SJSA1 (cell line): ENCODE measurements at regions not wholly inside any gene's neighbourhood (a gene's known extent, or its start where the extent isn't known, plus 50 kb on each side); places are given as distances from the start of the nearest gene placed in this dataset.
A peak's percentile ranks its signal among the peaks of the same experiment; 100 is the strongest.

Source experiments
- DNase-seq, 2 experiments: peaks; one replicate each; pipeline ENCODE4 v3.0.0-alpha.2; 2015 to 2020; ENCODE audit warnings: low spot score in 2 of 2, low read depth in 1 of 2
- H3K27ac ChIP-seq: fragments of 250-450 bp; sonication (Bioruptor Pico); 2 replicates; pipeline ENCODE4 v1.5.1; 2020; ENCODE audit warnings: mild to moderate bottlenecking, moderate library complexity
- H3K27me3 ChIP-seq: fragments of 250-450 bp; sonication (Bioruptor Pico); replicated peaks from 2 replicates; pipeline ENCODE4 v1.5.1; 2020; ENCODE audit warnings: mild to moderate bottlenecking, moderate library complexity
- H3K36me3 ChIP-seq: fragments of 250-450 bp; sonication (Bioruptor Pico); 2 replicates; pipeline ENCODE4 v1.5.1; 2020; ENCODE audit warnings: mild to moderate bottlenecking
- H3K4me1 ChIP-seq: fragments of 250-450 bp; sonication (Bioruptor Pico); replicated peaks from 2 replicates; pipeline ENCODE4 v1.6.1; 2021; ENCODE audit warnings: mild to moderate bottlenecking
- H3K4me3 ChIP-seq: fragments of 250-450 bp; sonication (Bioruptor Pico); 2 replicates; pipeline ENCODE4 v1.5.1; 2020; ENCODE audit warnings: mild to moderate bottlenecking
- H3K9me3 ChIP-seq: fragments of 250-450 bp; sonication (Bioruptor Pico); replicated peaks from 2 replicates; pipeline ENCODE4 v1.5.1; 2020; ENCODE audit warnings: mild to moderate bottlenecking

DNA sequence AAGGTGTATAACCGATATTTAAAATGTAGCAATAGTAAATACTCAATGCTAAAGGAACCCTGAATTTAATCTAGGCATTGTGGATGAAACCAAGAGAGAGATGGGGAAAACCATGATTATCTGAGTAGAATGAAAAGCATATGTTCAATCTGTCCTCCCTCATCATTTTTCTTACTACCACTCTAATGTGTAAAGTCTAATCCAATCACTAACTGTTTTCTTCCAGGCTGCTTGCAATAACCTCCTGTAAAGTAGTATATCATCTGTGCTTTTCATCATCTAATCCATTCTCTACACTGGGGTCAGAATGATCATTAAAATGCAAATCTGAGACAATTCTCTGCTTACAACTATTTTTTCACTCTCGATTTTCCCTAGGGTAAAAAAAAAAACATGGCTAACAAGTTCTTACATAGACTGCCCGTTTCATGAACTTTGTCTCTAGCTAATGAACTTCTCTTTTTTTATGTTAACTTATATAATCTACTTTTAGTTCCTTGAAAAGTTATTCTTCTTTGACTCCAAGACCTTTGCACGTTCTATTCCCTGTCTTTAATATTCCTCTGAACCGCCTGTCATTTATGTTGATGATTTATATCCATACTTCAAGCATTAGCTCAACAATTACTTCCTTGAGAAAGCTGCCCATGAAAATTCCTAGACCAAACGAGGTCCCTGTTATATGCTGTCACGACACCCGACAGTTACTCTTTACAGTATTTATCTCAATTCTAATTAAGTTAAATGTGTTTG is 94.7 kb upstream of the SLC8A1 start:
- no peak for DNase-seq
- 0 out of 2 replicates have a peak, but pooled peaks cover 3% of the 10 kb centered on the region for H3K27me3 ChIP-seq
- no peak overlapping the region for H3K27ac ChIP-seq
- no peaks in the 10 kb centered on the region for H3K9me3 ChIP-seq
- H3K4me1 ChIP-seq = no peaks in the 10 kb centered on the region
- no peaks in the 10 kb centered on the region for H3K36me3 ChIP-seq
- H3K4me3 ChIP-seq = no peak overlapping the region

DNA sequence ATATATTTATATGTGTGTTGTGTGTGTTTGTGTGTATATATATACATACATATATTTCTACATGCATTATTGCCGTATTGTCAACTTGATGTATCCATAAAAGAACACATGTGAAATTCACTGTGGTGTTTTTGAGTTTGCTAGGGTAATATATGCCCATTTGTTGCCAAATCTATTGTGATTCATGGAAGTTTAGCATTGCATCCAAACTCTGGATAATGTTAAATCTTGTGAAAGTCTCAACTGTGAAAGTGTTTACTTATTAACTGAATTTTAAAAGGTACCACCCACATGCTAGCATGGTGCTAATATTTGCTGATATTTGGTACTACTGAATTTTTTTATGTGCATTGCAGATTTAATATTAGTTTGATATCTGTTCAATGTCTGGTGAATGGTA is 96.6 kb upstream of the SLC8A1 start:
- DNase-seq = no peak
- no peaks in the 10 kb centered on the region for H3K9me3 ChIP-seq
- no peaks in the 10 kb centered on the region for H3K36me3 ChIP-seq
- H3K4me1 ChIP-seq = no peaks in the 10 kb centered on the region
- H3K27me3 ChIP-seq = 0 out of 2 replicates have a peak, but pooled peaks cover 3% of the 10 kb centered on the region
- H3K4me3 ChIP-seq = no peak overlapping the region
- H3K27ac ChIP-seq = no peak overlapping the region

DNA sequence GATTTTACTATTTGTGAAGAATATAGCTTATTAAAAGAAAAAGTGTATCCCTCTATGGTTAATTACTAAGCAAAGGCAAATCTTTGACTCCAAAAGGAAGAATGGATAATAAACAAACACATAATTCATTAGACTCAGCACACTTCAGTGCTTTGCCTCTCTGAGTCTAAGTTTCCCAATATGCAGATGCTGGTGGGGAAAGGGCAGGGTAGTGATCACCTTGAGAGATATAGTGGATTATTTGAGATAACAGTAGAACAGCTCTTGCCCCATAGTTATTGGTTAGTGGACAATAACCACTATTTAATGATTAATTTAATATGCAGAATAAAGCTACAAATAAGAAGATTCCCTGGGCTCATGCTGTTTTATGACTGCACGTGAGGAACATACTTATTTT is 98.2 kb upstream of the SLC8A1 start:
- Histone ChIP-seq H3K4me1 (no peaks in the 10 kb centered on the region), H3K4me3 (no peak overlapping the region), H3K27me3 (0 out of 2 replicates have a peak, but pooled peaks cover 3% of the 10 kb centered on the region), H3K9me3 (no peaks in the 10 kb centered on the region), H3K27ac (no peak overlapping the region), H3K36me3 (no peaks in the 10 kb centered on the region)
- no peak for DNase-seq

GRCh38 chr2:40551081-40551480 is 99.2 kb upstream of the SLC8A1 start:
- H3K27ac ChIP-seq = no peak overlapping the region
- 0 out of 2 replicates have a peak, but pooled peaks cover 3% of the 10 kb centered on the region for H3K27me3 ChIP-seq
- no peaks in the 10 kb centered on the region for H3K4me1 ChIP-seq
- DNase-seq = no peak
- no peaks in the 10 kb centered on the region for H3K9me3 ChIP-seq
- no peak overlapping the region for H3K4me3 ChIP-seq
- no peaks in the 10 kb centered on the region for H3K36me3 ChIP-seq

- 0 out of 2 replicates have a peak, but pooled peaks cover 3% of the 10 kb centered on the region for H3K27me3 ChIP-seq
- no peaks in the 10 kb centered on the region for H3K4me1 ChIP-seq
- no peak overlapping the region for H3K4me3 ChIP-seq
- no peaks in the 10 kb centered on the region for H3K9me3 ChIP-seq
- peak; percentile 44 to 54 for DNase-seq
- no peak overlapping the region for H3K27ac ChIP-seq
- no peaks in the 10 kb centered on the region for H3K36me3 ChIP-seq
Observed at GRCh38 chr2:40554665-40555294, 102.9 kb upstream of the SLC8A1 start.

DNA sequence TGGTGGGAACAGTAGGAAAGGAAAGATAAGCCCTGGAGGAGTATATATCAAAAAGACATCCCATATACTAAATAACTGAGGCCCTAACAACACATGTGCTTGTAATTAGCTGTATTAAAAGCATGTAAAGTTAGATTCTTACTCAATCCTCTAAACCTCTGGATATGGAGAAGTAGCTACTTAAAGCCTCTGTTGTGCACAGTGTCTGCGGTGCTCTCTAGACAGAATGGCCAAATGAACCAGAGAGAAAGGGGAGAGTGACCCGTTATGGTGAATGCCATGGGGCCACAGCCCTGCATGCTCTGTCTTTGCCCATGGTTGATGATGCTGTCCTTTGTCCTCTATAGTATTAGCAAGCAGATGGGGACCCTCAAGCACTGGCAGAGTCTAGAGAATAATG is 104.4 kb upstream of the SLC8A1 start:
- no peak for DNase-seq
- no peaks in the 10 kb centered on the region for H3K36me3 ChIP-seq

GRCh38 chr2:40556739-40557138 is 104.8 kb upstream of the SLC8A1 start:
- Histone ChIP-seq H3K4me1 (no peaks in the 10 kb centered on the region), H3K4me3 (no peak overlapping the region), H3K27ac (no peak overlapping the region), H3K27me3 (no peaks in the 10 kb centered on the region), H3K9me3 (no peaks in the 10 kb centered on the region; the same call in 1 of the 2 replicates), H3K36me3 (no peaks in the 10 kb centered on the region)
- no peak for DNase-seq

More for the DNA sequence above, 104.4 kb upstream of the SLC8A1 start:
- no peak overlapping the region for H3K27ac ChIP-seq
- no peaks in the 10 kb centered on the region; the same call in 1 of the 2 replicates for H3K9me3 ChIP-seq
- no peak overlapping the region for H3K4me3 ChIP-seq
- no peaks in the 10 kb centered on the region for H3K4me1 ChIP-seq
- H3K27me3 ChIP-seq = no peaks in the 10 kb centered on the region

DNA sequence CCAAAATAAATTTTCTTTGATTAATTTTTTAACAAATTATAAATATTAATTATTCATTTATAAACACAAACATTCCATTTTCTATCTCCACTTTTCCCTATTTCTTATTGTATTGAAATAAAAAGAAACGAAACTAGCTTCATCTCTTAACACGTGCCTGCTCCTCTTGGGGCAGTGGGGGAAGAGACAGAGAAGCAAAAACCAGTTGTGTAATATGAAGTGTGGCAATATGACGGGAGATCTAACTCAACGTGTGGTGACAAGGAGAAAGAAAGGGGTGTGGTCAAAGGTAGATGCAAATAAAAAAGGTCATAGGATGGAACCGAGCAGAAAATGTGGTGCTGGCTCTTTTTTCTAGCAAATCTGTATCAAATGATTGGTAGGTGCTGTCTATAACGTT is 106.9 kb upstream of the SLC8A1 start:
- Histone ChIP-seq H3K9me3 (no peaks in the 10 kb centered on the region; the same call in 1 of the 2 replicates), H3K27me3 (0 out of 2 replicates have a peak, but pooled peaks cover 4% of the 10 kb centered on the region), H3K4me3 (no peak overlapping the region), H3K4me1 (no peaks in the 10 kb centered on the region), H3K27ac (no peak overlapping the region), H3K36me3 (no peaks in the 10 kb centered on the region)
- no peak for DNase-seq

- H3K36me3 ChIP-seq = no peaks in the 10 kb centered on the region
- 0 out of 2 replicates have a peak, but pooled peaks cover 4% of the 10 kb centered on the region for H3K27me3 ChIP-seq
- no peak overlapping the region for H3K4me3 ChIP-seq
- H3K27ac ChIP-seq = no peak overlapping the region
- no peaks in the 10 kb centered on the region; the same call in 1 of the 2 replicates for H3K9me3 ChIP-seq
- no peaks in the 10 kb centered on the region for H3K4me1 ChIP-seq
- DNase-seq = no peak
Observed at GRCh38 chr2:40559175-40559574, 107.3 kb upstream of the SLC8A1 start.

DNA sequence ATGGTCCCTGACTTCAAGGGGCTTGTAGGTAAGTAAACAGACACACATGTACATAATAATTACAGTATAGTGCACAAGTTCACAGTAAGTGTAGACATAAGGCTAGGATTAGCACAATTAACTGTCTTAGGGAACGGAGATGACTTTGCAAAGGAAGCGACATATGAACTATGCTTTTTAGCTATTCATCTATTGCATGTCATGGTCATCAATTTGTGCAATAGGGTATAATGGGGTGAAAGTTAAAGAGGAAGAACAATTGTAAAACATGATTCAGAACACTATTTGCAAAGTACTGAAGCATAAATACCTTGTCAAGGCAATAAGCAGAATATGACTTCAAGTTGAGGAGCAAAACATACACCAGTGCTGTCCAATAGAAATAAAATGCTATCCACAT is 112.3 kb upstream of the SLC8A1 start:
- H3K4me1 ChIP-seq = no peaks in the 10 kb centered on the region
- H3K9me3 ChIP-seq = no peaks in the 10 kb centered on the region; the same call in 1 of the 2 replicates
- H3K4me3 ChIP-seq = no peak overlapping the region
- H3K27ac ChIP-seq = no peak overlapping the region
- no peaks in the 10 kb centered on the region for H3K36me3 ChIP-seq
- 0 out of 2 replicates have a peak, but pooled peaks cover 4% of the 10 kb centered on the region for H3K27me3 ChIP-seq
- no peak for DNase-seq

DNA sequence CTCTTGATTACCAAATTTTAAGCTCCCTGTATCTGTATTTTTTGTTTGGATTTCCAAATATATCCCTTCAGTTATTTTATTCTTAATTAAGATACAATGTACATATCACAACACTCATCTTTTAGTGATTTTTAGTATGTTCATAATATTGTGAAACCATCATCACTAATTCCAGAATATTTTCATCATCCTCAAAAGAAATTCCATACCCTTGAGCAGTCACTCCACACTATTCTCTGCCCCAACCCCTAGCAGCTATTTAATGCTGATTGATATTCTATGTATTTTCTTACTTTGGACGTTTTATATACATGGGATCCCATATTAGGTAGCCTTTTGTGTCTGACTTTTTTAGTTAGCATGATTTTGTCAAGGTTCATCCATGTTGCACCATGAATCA is 127.4 kb upstream of the SLC8A1 start:
- H3K27me3 ChIP-seq = no peaks in the 10 kb centered on the region; the same call in 1 of the 2 replicates
- H3K4me3 ChIP-seq = no peak overlapping the region
- H3K27ac ChIP-seq = no peak overlapping the region
- no peaks in the 10 kb centered on the region for H3K4me1 ChIP-seq
- H3K9me3 ChIP-seq = no peaks in the 10 kb centered on the region
- no peak for DNase-seq
- no peaks in the 10 kb centered on the region for H3K36me3 ChIP-seq

DNA sequence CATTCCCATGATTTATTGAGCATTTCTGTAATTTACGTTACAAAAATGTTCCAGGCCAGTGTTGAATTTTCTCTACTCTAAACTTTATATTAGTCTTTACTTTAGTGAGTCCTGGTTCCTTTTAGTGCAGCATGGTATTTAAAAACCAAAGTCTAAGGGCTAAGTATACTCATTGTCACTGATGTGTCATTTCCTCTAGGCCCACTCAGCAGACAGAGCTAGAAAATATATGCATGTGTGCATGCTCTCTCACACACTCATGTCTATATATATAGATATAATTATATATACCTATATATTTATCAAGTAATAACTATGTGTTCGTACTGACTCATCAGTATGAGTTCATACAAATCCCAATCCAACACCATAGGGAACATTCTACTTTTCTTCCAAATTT is 132.5 kb upstream of the SLC8A1 start:
- DNase-seq = no peak
- H3K4me3 ChIP-seq = no peak overlapping the region

GRCh38 chr2:40591774-40592173 is 139.9 kb upstream of the SLC8A1 start:
- no peak overlapping the region for H3K4me3 ChIP-seq
- peaks cover 4% of the 10 kb centered on the region; the same call in 1 of the 2 replicates for H3K27me3 ChIP-seq
- DNase-seq = no peak
- H3K4me1 ChIP-seq = no peaks in the 10 kb centered on the region
- H3K36me3 ChIP-seq = no peaks in the 10 kb centered on the region
- no peak overlapping the region for H3K27ac ChIP-seq
- no peaks in the 10 kb centered on the region for H3K9me3 ChIP-seq

More for the DNA sequence above, 132.5 kb upstream of the SLC8A1 start:
- no peaks in the 10 kb centered on the region for H3K9me3 ChIP-seq
- no peaks in the 10 kb centered on the region; the same call in 1 of the 2 replicates for H3K27me3 ChIP-seq
- H3K27ac ChIP-seq = no peak overlapping the region
- no peaks in the 10 kb centered on the region for H3K36me3 ChIP-seq
- no peaks in the 10 kb centered on the region for H3K4me1 ChIP-seq

GRCh38 chr2:40592218-40592617 is 140.3 kb upstream of the SLC8A1 start:
- H3K36me3 ChIP-seq = no peaks in the 10 kb centered on the region
- no peak overlapping the region for H3K4me3 ChIP-seq
- H3K9me3 ChIP-seq = no peaks in the 10 kb centered on the region
- H3K4me1 ChIP-seq = no peaks in the 10 kb centered on the region
- peaks cover 4% of the 10 kb centered on the region; the same call in 1 of the 2 replicates for H3K27me3 ChIP-seq
- DNase-seq = no peak
- no peak overlapping the region for H3K27ac ChIP-seq
